GM19238 (cell line): ENCODE measurements at regions not wholly inside any gene's neighbourhood (a gene's known extent, or its start where the extent isn't known, plus 50 kb on each side); places are given as distances from the start of the nearest gene placed in this dataset.
A peak's percentile ranks its signal among the peaks of the same experiment; 100 is the strongest.
"Not testable (repeated sequence)": the region's sequence is repeated elsewhere in the genome, so short reads cannot be mapped to it uniquely, and the experiment has no call there.

Experiments
- DNase-seq: peaks from one replicate; pipeline ENCODE4 v3.0.0; 2011; ENCODE audit warnings: low spot score; ENCODE audit not compliant: insufficient read length

DNA sequence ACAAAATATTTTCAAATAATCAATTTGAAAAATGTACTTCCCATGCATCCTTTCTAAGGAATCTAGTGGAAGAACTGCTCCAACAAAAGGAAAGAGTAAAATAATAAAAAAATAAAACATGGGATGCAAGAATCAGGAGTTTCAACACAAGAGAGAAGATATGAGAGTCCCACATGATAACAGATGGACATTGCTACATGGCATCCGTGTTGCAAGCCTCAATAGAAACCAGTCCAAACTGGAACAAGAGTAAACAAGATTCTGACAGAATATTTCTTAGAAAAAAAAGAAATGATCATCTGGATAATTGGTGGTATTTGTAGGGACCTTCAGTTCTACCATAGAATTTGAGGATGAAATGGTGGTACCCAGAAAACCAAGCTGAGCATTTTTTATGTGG lies 186.8 kb downstream of the FRK start:
- no peak for DNase-seq

DNA sequence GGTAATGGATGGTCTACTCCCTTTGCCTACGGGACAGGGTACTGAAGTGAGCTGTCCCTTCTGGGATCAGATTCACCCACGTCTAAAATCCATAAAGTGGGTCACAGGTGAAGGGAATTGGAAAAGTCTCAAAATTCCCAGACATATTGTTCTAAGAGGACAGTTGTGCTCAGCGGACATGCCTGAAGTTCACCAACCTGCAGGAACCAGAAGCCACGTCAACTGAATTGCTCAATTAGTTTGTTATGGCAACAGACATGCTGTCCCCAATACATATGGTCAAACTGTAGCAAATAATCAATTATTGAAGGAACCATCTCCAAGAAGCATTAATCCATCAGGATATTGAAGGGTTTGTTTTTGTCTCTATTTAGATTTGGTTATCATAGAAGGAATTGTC lies 190.2 kb downstream of the FRK start:
- no peak for DNase-seq

GRCh38 chr6:115865914-115866313 lies 194.8 kb downstream of the FRK start:
- DNase-seq = no peak

DNA sequence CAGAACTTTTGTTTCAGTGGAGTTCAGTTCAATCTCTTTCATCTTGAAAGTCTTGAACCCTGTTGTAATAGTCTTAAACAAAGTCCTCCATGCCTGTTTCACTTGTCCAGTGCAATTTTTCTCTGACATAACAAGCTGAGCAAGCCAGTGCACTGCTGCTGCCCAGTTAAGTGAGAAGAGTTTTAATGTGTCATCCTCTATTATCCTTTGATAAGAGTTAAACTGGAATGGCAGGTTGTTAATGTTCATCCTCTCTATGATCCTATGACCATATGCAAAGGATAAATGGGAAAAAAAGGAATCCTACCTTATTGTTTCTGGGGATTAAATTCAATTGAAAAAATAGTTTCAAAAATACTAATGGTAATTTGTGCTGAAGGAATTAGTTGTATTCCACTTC lies 197.5 kb downstream of the FRK start:
- no peak for DNase-seq

DNA sequence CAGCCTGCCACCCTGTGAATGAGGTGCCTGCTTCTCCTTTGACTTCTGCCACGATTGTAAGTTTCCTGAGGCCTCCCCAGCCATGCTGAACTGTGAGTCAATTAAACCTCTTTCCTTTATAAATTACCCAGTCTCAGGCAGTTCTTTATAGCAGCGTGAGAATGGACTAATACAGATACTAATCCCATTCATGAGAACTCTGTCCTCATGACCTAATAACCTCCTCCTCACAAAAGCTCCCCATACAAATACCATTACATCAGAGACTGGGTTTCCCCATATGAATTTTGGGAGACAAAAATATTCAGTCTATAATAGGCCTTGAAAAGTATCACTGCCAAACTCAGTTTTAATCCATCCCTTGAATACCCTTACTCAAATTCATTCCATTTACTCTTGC lies 199.0 kb downstream of the FRK start:
- not testable (repeated sequence) for DNase-seq

DNA sequence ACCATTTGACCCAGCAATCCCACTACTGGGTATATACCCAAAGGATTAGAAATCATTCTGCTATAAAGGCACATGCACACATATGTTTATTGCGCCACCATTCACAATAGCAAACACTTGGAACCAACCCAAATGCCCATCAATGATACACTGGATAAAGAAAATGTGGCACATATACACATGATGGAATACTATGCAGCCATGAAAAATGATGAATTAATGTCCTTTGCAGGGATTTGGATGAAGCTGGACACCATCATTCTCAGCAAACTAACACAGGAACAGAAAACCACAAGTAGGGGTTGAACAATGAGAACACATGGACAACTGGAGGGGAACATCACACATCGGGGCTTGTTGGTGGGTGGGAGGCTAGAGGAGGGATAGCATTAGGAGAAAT lies 201.1 kb downstream of the FRK start:
- not testable (repeated sequence) for DNase-seq

- DNase-seq = no peak
Measured at GRCh38 chr6:115854866-115855665, 205.6 kb downstream of the FRK start.

DNA sequence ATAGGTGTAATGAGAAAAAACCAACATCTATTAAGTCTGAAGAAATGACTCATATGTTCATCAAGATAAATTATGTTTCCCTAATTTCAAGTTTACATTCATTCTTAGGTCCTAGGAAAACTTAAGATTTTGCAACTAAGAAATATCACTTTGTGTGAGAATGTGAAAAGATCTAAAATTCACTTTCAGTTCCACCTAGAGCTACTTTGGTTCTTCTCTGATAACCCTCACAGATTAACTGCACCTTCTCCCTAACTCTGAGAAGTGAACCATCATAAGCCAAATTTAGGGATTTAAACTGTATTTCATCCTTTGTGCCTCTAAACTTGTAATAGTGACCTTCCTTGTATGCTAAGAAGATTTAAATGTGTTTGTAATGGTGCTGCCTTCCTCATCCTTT lies 213.0 kb downstream of the FRK start:
- DNase-seq = no peak

- no peak for DNase-seq
Measured at GRCh38 chr6:115843945-115844344, 216.7 kb downstream of the FRK start.

- DNase-seq = no peak
Measured at GRCh38 chr6:115842338-115842737, 218.4 kb downstream of the FRK start.

DNA sequence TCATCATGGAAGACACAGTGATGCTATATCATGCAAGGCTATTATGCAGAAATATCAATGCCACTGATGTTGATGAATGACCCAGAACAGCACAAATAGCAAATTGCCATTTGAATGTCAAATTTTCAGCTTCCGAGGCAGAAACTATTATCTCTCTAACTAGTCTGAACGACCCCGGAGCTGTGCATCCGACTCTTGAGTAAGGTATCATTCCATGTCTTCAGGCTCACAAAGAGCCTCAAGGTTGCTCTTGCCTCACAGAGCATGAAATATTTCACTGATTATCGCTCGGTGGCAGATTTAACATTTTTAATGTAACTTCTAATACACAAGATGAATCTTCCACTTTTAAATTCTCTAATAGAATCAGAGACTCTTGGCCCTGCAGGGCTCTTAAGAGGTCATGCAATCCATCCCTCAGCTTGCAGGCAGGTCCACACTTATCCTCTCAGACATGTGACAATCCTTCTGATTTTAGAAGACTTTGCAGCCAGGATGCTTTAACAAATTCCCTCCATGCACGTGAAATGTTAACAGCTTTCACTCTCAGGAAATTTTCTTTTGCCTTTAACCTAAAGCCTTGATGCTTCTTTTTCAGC lies 221.0 kb downstream of the FRK start:
- no peak for DNase-seq

DNA sequence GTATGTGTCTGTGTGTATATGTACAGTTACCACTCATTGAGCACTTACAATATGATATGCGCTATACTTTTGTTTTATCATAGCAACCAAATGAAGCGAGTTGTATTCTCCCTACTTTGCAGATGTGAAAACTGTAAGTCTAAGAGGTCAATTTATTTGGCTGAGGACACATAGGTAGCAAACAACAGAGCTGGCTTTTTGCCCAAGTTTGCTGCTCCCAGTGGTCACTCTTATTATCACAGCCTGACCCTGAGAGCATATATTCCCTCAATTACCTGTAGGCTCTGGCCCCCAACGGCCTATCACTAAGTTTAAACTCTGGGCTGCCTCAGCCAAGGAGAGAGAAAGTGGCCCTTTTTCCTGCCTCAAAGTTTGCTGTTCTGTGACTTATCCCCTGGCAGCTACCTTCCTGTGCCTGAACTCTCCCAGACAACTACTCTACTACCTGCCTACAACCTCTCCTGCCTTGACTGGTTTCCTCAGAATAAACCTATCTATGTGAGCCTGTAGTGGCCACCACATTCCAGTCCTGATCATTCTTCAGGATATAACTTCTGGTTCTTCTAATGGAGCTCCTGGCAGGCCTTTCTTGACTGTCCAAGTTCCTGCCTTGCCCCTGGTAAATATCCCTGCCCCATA lies 221.8 kb downstream of the FRK start:
- DNase-seq = peak; percentile 10

GRCh38 chr6:115838216-115838615 lies 222.5 kb downstream of the FRK start:
- DNase-seq = no peak

GRCh38 chr6:115836374-115836773 lies 224.3 kb downstream of the FRK start:
- DNase-seq = not testable (repeated sequence)

GRCh38 chr6:115835314-115835713 lies 225.4 kb downstream of the FRK start:
- DNase-seq = no peak

DNA sequence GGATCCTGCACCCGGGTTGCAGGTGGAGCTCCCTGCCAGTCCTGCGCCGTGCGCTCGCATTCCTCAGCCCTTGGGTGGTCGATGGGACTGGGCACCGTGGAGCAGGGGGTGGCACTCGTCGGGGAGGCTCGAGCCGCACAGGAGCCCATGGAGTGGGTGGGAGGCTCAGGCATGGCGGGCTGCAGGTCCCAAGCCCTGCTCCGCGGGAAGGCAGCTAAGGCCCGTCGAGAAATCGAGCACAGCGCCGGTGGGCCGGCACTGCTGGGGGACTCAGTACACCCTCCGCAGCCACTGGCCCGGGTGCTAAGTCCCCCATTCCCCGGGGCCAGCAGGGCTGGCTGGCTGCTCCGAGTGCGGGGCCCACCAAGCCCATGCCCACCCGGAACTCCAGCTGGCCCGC lies 226.1 kb downstream of the FRK start:
- DNase-seq = not testable (repeated sequence)

- no peak for DNase-seq
Measured at GRCh38 chr6:115832786-115833185, 227.9 kb downstream of the FRK start.

DNA sequence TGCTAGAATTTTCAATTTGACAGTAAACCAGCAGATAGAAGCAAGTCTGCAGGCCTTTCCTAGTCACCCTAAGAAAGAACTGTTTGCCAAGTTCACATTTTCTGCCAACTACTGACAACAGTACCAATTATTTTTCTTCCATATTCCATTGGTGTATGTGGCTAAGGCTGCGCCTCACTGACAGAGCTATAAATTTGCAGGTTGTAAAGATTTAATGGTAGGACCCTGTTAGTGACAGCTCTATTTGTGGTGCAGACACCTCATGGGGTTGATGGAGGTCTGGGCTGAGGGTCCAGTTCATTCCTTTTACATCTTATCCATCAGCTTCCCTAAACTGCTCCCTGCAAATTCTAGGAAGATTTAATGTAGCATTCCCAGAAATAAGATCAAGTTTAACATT lies 228.5 kb downstream of the FRK start:
- DNase-seq = no peak

DNA sequence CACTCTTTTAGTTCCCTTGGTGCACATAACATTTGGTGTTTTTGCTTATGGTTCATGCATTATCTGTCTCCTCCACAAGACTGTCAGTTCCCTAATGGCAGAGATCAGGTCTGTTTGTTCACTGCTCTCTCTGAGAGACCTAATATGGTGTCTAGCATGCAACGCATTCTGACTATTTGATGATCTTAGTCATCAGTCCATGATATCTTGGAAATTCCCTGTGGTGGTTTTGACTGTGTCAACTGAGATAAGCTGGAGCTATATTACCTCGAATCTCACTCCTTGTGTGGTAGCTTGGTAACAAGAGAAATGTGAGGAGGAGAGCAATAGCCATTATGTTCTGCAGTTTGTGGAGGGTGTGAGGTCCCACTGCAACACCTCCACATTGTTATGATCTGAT lies 229.8 kb downstream of the FRK start:
- DNase-seq = no peak

GRCh38 chr6:115821798-115822197 lies 238.9 kb downstream of the FRK start:
- DNase-seq = no peak

GRCh38 chr6:115819506-115819905 lies 241.2 kb downstream of the FRK start:
- no peak for DNase-seq

DNA sequence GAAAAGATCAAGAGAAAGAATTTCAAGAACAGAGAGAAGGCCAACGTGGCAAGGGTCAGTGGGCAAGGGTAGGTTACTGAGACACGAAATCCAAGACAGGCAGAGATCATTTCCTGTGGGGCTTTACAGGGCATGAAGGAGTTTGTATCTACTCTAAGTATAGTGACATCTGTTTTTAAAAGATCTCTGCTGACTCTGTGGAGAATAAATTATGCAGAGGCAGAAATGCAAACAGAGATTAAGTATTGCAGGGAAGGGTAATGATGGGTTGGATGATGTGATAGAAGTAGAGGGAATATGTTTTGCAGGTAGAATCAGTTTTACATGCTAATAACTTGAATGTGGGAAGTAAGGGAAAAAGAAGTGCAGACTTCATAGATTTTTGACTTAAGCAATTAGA lies 243.5 kb downstream of the FRK start:
- DNase-seq = no peak

- DNase-seq = no peak
Measured at GRCh38 chr6:115814907-115815306, 245.8 kb downstream of the FRK start.
